ENCODE measurements at regions not wholly inside any gene's neighbourhood (a gene's known extent, or its start where the extent isn't known, plus 50 kb on each side); places are given as distances from the start of the nearest gene placed in this dataset.

GRCh38 chr10:111249925-111250324 is 173.1 kb downstream of the ADRA2A start:
- no peak for TF ChIP-seq POLR2A (IDR thresholded peaks at IDR 0.05)
- TF ChIP-seq, protein P1, sequence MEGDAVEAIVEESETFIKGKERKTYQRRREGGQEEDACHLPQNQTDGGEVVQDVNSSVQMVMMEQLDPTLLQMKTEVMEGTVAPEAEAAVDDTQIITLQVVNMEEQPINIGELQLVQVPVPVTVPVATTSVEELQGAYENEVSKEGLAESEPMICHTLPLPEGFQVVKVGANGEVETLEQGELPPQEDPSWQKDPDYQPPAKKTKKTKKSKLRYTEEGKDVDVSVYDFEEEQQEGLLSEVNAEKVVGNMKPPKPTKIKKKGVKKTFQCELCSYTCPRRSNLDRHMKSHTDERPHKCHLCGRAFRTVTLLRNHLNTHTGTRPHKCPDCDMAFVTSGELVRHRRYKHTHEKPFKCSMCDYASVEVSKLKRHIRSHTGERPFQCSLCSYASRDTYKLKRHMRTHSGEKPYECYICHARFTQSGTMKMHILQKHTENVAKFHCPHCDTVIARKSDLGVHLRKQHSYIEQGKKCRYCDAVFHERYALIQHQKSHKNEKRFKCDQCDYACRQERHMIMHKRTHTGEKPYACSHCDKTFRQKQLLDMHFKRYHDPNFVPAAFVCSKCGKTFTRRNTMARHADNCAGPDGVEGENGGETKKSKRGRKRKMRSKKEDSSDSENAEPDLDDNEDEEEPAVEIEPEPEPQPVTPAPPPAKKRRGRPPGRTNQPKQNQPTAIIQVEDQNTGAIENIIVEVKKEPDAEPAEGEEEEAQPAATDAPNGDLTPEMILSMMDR (IDR thresholded peaks at IDR 0.05) = no peak

Measured in lower leg skin (tissue), 3 donors.